Esophagus muscularis mucosa (tissue), 3 donors: ENCODE measurements at regions not wholly inside any gene's neighbourhood (a gene's known extent, or its start where the extent isn't known, plus 50 kb on each side); places are given as distances from the start of the nearest gene placed in this dataset.

Experiments used
- POLR2A ChIP-seq: fragments of 450-650 bp; IDR thresholded peaks from one replicate; pipeline ENCODE4 v1.6.1; 2017; ENCODE audit warnings: antibody characterized with exemption, moderate library complexity, mild to moderate bottlenecking, low read depth
- TF ChIP-seq, protein P1 (sequence below), 3 experiments: fragments of 200-600 bp in 2 of 3; fragments of 450-650 bp in 1 of 3; sonication (generic) in 2 of 3; IDR thresholded peaks; one replicate each; pipeline ENCODE4 v1.5.1; 2017 to 2019; ENCODE audit warnings: antibody characterized with exemption in 3 of 3, mild to moderate bottlenecking in 2 of 3, moderate library complexity in 1 of 3

DNA sequence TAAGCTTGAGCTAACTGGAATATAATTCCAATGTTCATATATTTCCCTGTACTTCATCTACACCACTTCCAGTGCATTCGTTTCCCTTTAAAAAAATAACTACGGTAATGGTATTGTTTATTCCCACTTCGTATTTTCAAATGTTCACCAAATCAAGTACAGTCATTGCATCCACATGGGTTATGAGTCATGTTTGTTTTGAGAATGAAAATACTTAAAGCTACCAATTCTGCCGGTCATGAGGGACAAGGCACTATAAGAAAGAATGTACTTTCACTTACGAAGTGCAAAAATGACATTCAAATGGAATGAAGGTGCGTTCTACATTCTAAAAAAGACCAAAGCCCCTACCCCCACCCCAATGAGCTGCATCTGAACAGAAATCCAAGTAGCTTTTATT is 174.4 kb upstream of the FGF13 start:
- TF ChIP-seq, protein P1, sequence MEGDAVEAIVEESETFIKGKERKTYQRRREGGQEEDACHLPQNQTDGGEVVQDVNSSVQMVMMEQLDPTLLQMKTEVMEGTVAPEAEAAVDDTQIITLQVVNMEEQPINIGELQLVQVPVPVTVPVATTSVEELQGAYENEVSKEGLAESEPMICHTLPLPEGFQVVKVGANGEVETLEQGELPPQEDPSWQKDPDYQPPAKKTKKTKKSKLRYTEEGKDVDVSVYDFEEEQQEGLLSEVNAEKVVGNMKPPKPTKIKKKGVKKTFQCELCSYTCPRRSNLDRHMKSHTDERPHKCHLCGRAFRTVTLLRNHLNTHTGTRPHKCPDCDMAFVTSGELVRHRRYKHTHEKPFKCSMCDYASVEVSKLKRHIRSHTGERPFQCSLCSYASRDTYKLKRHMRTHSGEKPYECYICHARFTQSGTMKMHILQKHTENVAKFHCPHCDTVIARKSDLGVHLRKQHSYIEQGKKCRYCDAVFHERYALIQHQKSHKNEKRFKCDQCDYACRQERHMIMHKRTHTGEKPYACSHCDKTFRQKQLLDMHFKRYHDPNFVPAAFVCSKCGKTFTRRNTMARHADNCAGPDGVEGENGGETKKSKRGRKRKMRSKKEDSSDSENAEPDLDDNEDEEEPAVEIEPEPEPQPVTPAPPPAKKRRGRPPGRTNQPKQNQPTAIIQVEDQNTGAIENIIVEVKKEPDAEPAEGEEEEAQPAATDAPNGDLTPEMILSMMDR (IDR thresholded peaks at IDR 0.05), result no peak
- no peak for TF ChIP-seq POLR2A
